ENCODE measurements at regions not wholly inside any gene's neighbourhood (a gene's known extent, or its start where the extent isn't known, plus 50 kb on each side); places are given as distances from the start of the nearest gene placed in this dataset.

- Mint-ChIP-seq H3K9me3 (peaks cover 7% of the 10 kb centered on the region), H3K4me1 (no peaks in the 10 kb centered on the region), H3K27me3 (no peaks in the 10 kb centered on the region), H3K36me3 (no peaks in the 10 kb centered on the region), H3K4me3 (no peak overlapping the region), H3K27ac (no peak overlapping the region)
- no peak for ATAC-seq
Measured at GRCh38 chr4:147428583-147428982, 52.3 kb upstream of the EDNRA start.

GRCh38 chr4:147430111-147430510 is 50.8 kb upstream of the EDNRA start:
- H3K9me3 Mint-ChIP-seq, result peaks cover 7% of the 10 kb centered on the region
- ATAC-seq, result no peak
- no peaks in the 10 kb centered on the region for H3K4me1 Mint-ChIP-seq
- H3K27ac Mint-ChIP-seq, result no peak overlapping the region
- H3K27me3 Mint-ChIP-seq, result no peaks in the 10 kb centered on the region
- H3K36me3 Mint-ChIP-seq, result no peaks in the 10 kb centered on the region
- no peak overlapping the region for H3K4me3 Mint-ChIP-seq
